Astrocyte of the cerebellum (primary cell): ENCODE measurements at regions not wholly inside any gene's neighbourhood (a gene's known extent, or its start where the extent isn't known, plus 50 kb on each side); places are given as distances from the start of the nearest gene placed in this dataset.

Experiments
- DNase-seq: peaks from one replicate; pipeline ENCODE4 v3.0.0-alpha.2; 2011; ENCODE audit warnings: low read depth
- H3K4me3 ChIP-seq: 2 replicates; pipeline ENCODE4 v1.5.1; 2011; ENCODE audit warnings: mild to moderate bottlenecking, low read depth, low read length, moderate library complexity
- in situ Hi-C: cut with HindIII; loops from 2 replicates; pipeline ENCODE4 v1.10.0; 2017; ENCODE audit warnings: low sequenced_read_pairs
- TF ChIP-seq, protein P1 (sequence below): IDR thresholded peaks from 2 replicates; pipeline ENCODE4 v1.5.1; 2012; ENCODE audit warnings: low read length, low read depth, moderate library complexity, mild to moderate bottlenecking; ENCODE audit errors: missing control alignments

- no peak for DNase-seq
- no peak overlapping the region for H3K4me3 ChIP-seq
- in situ Hi-C loops: no loop called here
- TF ChIP-seq, protein P1, sequence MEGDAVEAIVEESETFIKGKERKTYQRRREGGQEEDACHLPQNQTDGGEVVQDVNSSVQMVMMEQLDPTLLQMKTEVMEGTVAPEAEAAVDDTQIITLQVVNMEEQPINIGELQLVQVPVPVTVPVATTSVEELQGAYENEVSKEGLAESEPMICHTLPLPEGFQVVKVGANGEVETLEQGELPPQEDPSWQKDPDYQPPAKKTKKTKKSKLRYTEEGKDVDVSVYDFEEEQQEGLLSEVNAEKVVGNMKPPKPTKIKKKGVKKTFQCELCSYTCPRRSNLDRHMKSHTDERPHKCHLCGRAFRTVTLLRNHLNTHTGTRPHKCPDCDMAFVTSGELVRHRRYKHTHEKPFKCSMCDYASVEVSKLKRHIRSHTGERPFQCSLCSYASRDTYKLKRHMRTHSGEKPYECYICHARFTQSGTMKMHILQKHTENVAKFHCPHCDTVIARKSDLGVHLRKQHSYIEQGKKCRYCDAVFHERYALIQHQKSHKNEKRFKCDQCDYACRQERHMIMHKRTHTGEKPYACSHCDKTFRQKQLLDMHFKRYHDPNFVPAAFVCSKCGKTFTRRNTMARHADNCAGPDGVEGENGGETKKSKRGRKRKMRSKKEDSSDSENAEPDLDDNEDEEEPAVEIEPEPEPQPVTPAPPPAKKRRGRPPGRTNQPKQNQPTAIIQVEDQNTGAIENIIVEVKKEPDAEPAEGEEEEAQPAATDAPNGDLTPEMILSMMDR: no peak
Measured at GRCh38 chrX:8232406-8232805, 61.3 kb upstream of the VCX2 start.

- no peak overlapping the region for H3K4me3 ChIP-seq
- TF ChIP-seq, protein P1: no peak
- peak; percentile 23 for DNase-seq
- in situ Hi-C loops: no loop called here
Measured at GRCh38 chrX:8233091-8233490, 62.0 kb upstream of the VCX2 start.

DNA sequence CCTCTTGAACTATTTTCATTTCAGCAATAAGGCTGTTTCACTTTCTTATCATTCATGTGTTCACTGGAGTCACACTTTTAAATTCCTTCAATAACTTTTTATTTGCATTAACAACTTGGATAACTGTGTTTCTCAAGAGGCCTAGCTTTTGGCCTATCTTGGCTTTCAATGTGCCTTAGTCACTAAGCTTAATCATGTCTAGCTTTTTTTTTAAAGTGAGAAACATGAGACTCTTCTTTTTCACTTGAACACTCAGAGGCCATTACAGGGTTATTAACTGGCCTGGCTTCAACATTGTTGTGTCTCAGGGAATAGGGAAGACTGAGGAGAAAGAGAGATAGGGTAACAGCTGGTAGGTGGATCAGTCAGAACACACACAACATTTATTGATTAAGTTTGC, 64.0 kb upstream of the VCX2 start:
- TF ChIP-seq, protein P1: no peak
- in situ Hi-C loops: no loop called here
- H3K4me3 ChIP-seq: no peak overlapping the region
- DNase-seq: peak; percentile 9

- in situ Hi-C loops: no loop called here
- H3K4me3 ChIP-seq: no peak overlapping the region
- TF ChIP-seq, protein P1: no peak
- no peak for DNase-seq
Measured at GRCh38 chrX:8237718-8238117, 66.7 kb upstream of the VCX2 start.

- in situ Hi-C loops: no loop called here
- no peak overlapping the region for H3K4me3 ChIP-seq
- peak; percentile 29 for DNase-seq
- TF ChIP-seq, protein P1: no peak
Measured at GRCh38 chrX:8242431-8243020, 71.5 kb upstream of the VCX2 start.

GRCh38 chrX:8244301-8244700, 73.2 kb upstream of the VCX2 start:
- no peak for DNase-seq
- in situ Hi-C loops: no loop called here

More at GRCh38 chrX:8244301-8244700, 73.2 kb upstream of the VCX2 start:
- TF ChIP-seq, protein P1: no peak
- H3K4me3 ChIP-seq: no peak overlapping the region
